ENCODE measurements at regions not wholly inside any gene's neighbourhood (a gene's known extent, or its start where the extent isn't known, plus 50 kb on each side); places are given as distances from the start of the nearest gene placed in this dataset.

- Histone ChIP-seq H3K27me3 (replicated peaks; ENCODE audit: control insufficient read depth, insufficient read depth, low read length, poor library complexity, severe bottlenecking) (no peaks in the 10 kb centered on the region), H3K36me3 (ENCODE audit: control insufficient read depth, insufficient read depth, low read length) (no peaks in the 10 kb centered on the region)
These were observed 1570.0 kb upstream of the DEFB115 start for GRCh38 chr20:29687438-29687837.

GRCh38 chr20:29689411-29690225 lies 1567.8 kb upstream of the DEFB115 start:
- no peaks in the 10 kb centered on the region for H3K9me3 ChIP-seq (ENCODE audit: control insufficient read depth, low read length)
- no peak overlapping the region for H3K4me3 ChIP-seq (ENCODE audit: insufficient read depth, low read depth, low read length, poor library complexity, severe bottlenecking)
- H3K27ac ChIP-seq (ENCODE audit: insufficient read depth, low read length, poor library complexity, severe bottlenecking): no peak overlapping the region
- H3K4me1 ChIP-seq (ENCODE audit: control insufficient read depth, insufficient read depth, low read length, poor library complexity, severe bottlenecking): no peaks in the 10 kb centered on the region
- no peak for DNase-seq
- H3K27me3 ChIP-seq (replicated peaks; ENCODE audit: control insufficient read depth, insufficient read depth, low read length, poor library complexity, severe bottlenecking): no peaks in the 10 kb centered on the region
- no peaks in the 10 kb centered on the region for H3K36me3 ChIP-seq (ENCODE audit: control insufficient read depth, insufficient read depth, low read length)

More at GRCh38 chr20:29687438-29687837, 1570.0 kb upstream of the DEFB115 start:
- Histone ChIP-seq H3K27ac (ENCODE audit: insufficient read depth, low read length, poor library complexity, severe bottlenecking) (no peak overlapping the region), H3K4me3 (ENCODE audit: insufficient read depth, low read depth, low read length, poor library complexity, severe bottlenecking) (no peak overlapping the region), H3K4me1 (ENCODE audit: control insufficient read depth, insufficient read depth, low read length, poor library complexity, severe bottlenecking) (no peaks in the 10 kb centered on the region), H3K9me3 (ENCODE audit: control insufficient read depth, low read length) (no peaks in the 10 kb centered on the region)
- no peak for DNase-seq

- no peak overlapping the region for H3K27ac ChIP-seq (ENCODE audit: insufficient read depth, low read length, poor library complexity, severe bottlenecking)
- H3K36me3 ChIP-seq (ENCODE audit: control insufficient read depth, insufficient read depth, low read length): no peaks in the 10 kb centered on the region
- no peaks in the 10 kb centered on the region for H3K27me3 ChIP-seq (replicated peaks; ENCODE audit: control insufficient read depth, insufficient read depth, low read length, poor library complexity, severe bottlenecking)
- no peaks in the 10 kb centered on the region for H3K9me3 ChIP-seq (ENCODE audit: control insufficient read depth, low read length)
- H3K4me1 ChIP-seq (ENCODE audit: control insufficient read depth, insufficient read depth, low read length, poor library complexity, severe bottlenecking): no peaks in the 10 kb centered on the region
- no peak for DNase-seq
- no peak overlapping the region for H3K4me3 ChIP-seq (ENCODE audit: insufficient read depth, low read depth, low read length, poor library complexity, severe bottlenecking)
These were observed 1567.2 kb upstream of the DEFB115 start for GRCh38 chr20:29690274-29690673.

GRCh38 chr20:29740601-29740950 lies 1516.9 kb upstream of the DEFB115 start:
- Histone ChIP-seq H3K4me3 (ENCODE audit: insufficient read depth, low read depth, low read length, poor library complexity, severe bottlenecking) (no peak overlapping the region), H3K36me3 (ENCODE audit: control insufficient read depth, insufficient read depth, low read length) (no peaks in the 10 kb centered on the region), H3K4me1 (ENCODE audit: control insufficient read depth, insufficient read depth, low read length, poor library complexity, severe bottlenecking) (no peaks in the 10 kb centered on the region), H3K9me3 (ENCODE audit: control insufficient read depth, low read length) (no peaks in the 10 kb centered on the region), H3K27me3 (replicated peaks; ENCODE audit: control insufficient read depth, insufficient read depth, low read length, poor library complexity, severe bottlenecking) (no peaks in the 10 kb centered on the region), H3K27ac (ENCODE audit: insufficient read depth, low read length, poor library complexity, severe bottlenecking) (no peak overlapping the region)
- DNase-seq: no peak

GRCh38 chr20:29740951-29741593 lies 1516.4 kb upstream of the DEFB115 start:
- Histone ChIP-seq H3K27me3 (replicated peaks; ENCODE audit: control insufficient read depth, insufficient read depth, low read length, poor library complexity, severe bottlenecking) (no peaks in the 10 kb centered on the region), H3K9me3 (ENCODE audit: control insufficient read depth, low read length) (no peaks in the 10 kb centered on the region), H3K27ac (ENCODE audit: insufficient read depth, low read length, poor library complexity, severe bottlenecking) (no peak overlapping the region), H3K36me3 (ENCODE audit: control insufficient read depth, insufficient read depth, low read length) (no peaks in the 10 kb centered on the region), H3K4me3 (ENCODE audit: insufficient read depth, low read depth, low read length, poor library complexity, severe bottlenecking) (no peak overlapping the region), H3K4me1 (ENCODE audit: control insufficient read depth, insufficient read depth, low read length, poor library complexity, severe bottlenecking) (no peaks in the 10 kb centered on the region)
- DNase-seq: no peak

- no peaks in the 10 kb centered on the region for H3K9me3 ChIP-seq (ENCODE audit: control insufficient read depth, low read length)
These were observed 1515.9 kb upstream of the DEFB115 start for GRCh38 chr20:29741594-29741893.

GRCh38 chr20:29741894-29742698 lies 1515.4 kb upstream of the DEFB115 start:
- no peaks in the 10 kb centered on the region for H3K4me1 ChIP-seq (ENCODE audit: control insufficient read depth, insufficient read depth, low read length, poor library complexity, severe bottlenecking)
- H3K9me3 ChIP-seq (ENCODE audit: control insufficient read depth, low read length): no peaks in the 10 kb centered on the region
- no peaks in the 10 kb centered on the region for H3K36me3 ChIP-seq (ENCODE audit: control insufficient read depth, insufficient read depth, low read length)
- DNase-seq: no peak
- no peak overlapping the region for H3K27ac ChIP-seq (ENCODE audit: insufficient read depth, low read length, poor library complexity, severe bottlenecking)
- no peak overlapping the region for H3K4me3 ChIP-seq (ENCODE audit: insufficient read depth, low read depth, low read length, poor library complexity, severe bottlenecking)
- H3K27me3 ChIP-seq (replicated peaks; ENCODE audit: control insufficient read depth, insufficient read depth, low read length, poor library complexity, severe bottlenecking): no peaks in the 10 kb centered on the region

More at GRCh38 chr20:29741594-29741893, 1515.9 kb upstream of the DEFB115 start:
- H3K4me1 ChIP-seq (ENCODE audit: control insufficient read depth, insufficient read depth, low read length, poor library complexity, severe bottlenecking): no peaks in the 10 kb centered on the region
- DNase-seq: no peak
- H3K27ac ChIP-seq (ENCODE audit: insufficient read depth, low read length, poor library complexity, severe bottlenecking): no peak overlapping the region
- H3K4me3 ChIP-seq (ENCODE audit: insufficient read depth, low read depth, low read length, poor library complexity, severe bottlenecking): no peak overlapping the region
- H3K27me3 ChIP-seq (replicated peaks; ENCODE audit: control insufficient read depth, insufficient read depth, low read length, poor library complexity, severe bottlenecking): no peaks in the 10 kb centered on the region
- no peaks in the 10 kb centered on the region for H3K36me3 ChIP-seq (ENCODE audit: control insufficient read depth, insufficient read depth, low read length)

GRCh38 chr20:29742699-29743100 lies 1514.8 kb upstream of the DEFB115 start:
- Histone ChIP-seq H3K27ac (ENCODE audit: insufficient read depth, low read length, poor library complexity, severe bottlenecking) (no peak overlapping the region), H3K9me3 (ENCODE audit: control insufficient read depth, low read length) (no peaks in the 10 kb centered on the region), H3K36me3 (ENCODE audit: control insufficient read depth, insufficient read depth, low read length) (no peaks in the 10 kb centered on the region), H3K27me3 (replicated peaks; ENCODE audit: control insufficient read depth, insufficient read depth, low read length, poor library complexity, severe bottlenecking) (no peaks in the 10 kb centered on the region), H3K4me3 (ENCODE audit: insufficient read depth, low read depth, low read length, poor library complexity, severe bottlenecking) (no peak overlapping the region), H3K4me1 (ENCODE audit: control insufficient read depth, insufficient read depth, low read length, poor library complexity, severe bottlenecking) (no peaks in the 10 kb centered on the region)
- DNase-seq: no peak

GRCh38 chr20:29743101-29743931 lies 1514.1 kb upstream of the DEFB115 start:
- Histone ChIP-seq H3K36me3 (ENCODE audit: control insufficient read depth, insufficient read depth, low read length) (no peaks in the 10 kb centered on the region), H3K4me3 (ENCODE audit: insufficient read depth, low read depth, low read length, poor library complexity, severe bottlenecking) (no peak overlapping the region), H3K27ac (ENCODE audit: insufficient read depth, low read length, poor library complexity, severe bottlenecking) (no peak overlapping the region), H3K27me3 (replicated peaks; ENCODE audit: control insufficient read depth, insufficient read depth, low read length, poor library complexity, severe bottlenecking) (no peaks in the 10 kb centered on the region), H3K4me1 (ENCODE audit: control insufficient read depth, insufficient read depth, low read length, poor library complexity, severe bottlenecking) (no peaks in the 10 kb centered on the region), H3K9me3 (ENCODE audit: control insufficient read depth, low read length) (no peaks in the 10 kb centered on the region)
- no peak for DNase-seq
